DOHH2 (cell line): ENCODE measurements at regions not wholly inside any gene's neighbourhood (a gene's known extent, or its start where the extent isn't known, plus 50 kb on each side); places are given as distances from the start of the nearest gene placed in this dataset.

Experiments
- H3F3A ChIP-seq: fragments of 200-600 bp; sonication (generic), shearing (Covaris generic); 2 replicates; pipeline ENCODE4 v1.6.0; 2016; ENCODE audit warnings: antibody characterized with exemption, mild to moderate bottlenecking; ENCODE audit not compliant: control insufficient read depth, insufficient read depth
- H3K27ac ChIP-seq: fragments of 200-600 bp; sonication (generic); 2 replicates; pipeline ENCODE4 v1.5.1; 2014; ENCODE audit warnings: low read depth, mild to moderate bottlenecking, low read length, moderate library complexity
- H3K27me3 ChIP-seq: fragments of 200-600 bp; sonication (generic); 2 replicates; pipeline ENCODE4 v1.6.1; 2014; ENCODE audit warnings: mild to moderate bottlenecking, low read length, mixed read lengths; ENCODE audit not compliant: control insufficient read depth
- H3K36me3 ChIP-seq: fragments of 200-600 bp; sonication (generic); 2 replicates; pipeline ENCODE4 v1.6.1; 2014; ENCODE audit warnings: mild to moderate bottlenecking, low read length, moderate library complexity, mixed read lengths; ENCODE audit not compliant: control insufficient read depth
- H3K4me1 ChIP-seq: fragments of 200-600 bp; sonication (generic); 2 replicates; pipeline ENCODE4 v1.6.1; 2014; ENCODE audit warnings: mild to moderate bottlenecking, low read length, mixed read lengths; ENCODE audit not compliant: control insufficient read depth
- H3K4me2 ChIP-seq: fragments of 200-600 bp; sonication (generic); 2 replicates; pipeline ENCODE4 v1.6.0; 2014; ENCODE audit warnings: mild to moderate bottlenecking, low read length, moderate library complexity
- H3K4me3 ChIP-seq: fragments of 200-600 bp; sonication (generic); 2 replicates; pipeline ENCODE4 v1.5.1; 2014; ENCODE audit warnings: mild to moderate bottlenecking, low read length, mixed read lengths
- H3K79me2 ChIP-seq: fragments of 200-600 bp; sonication (generic); 2 replicates; pipeline ENCODE4 v1.6.1; 2014; ENCODE audit warnings: mild to moderate bottlenecking, low read length, mixed read lengths; ENCODE audit not compliant: control insufficient read depth
- H3K9me2 ChIP-seq: fragments of 200-600 bp; sonication (generic); replicated peaks from 2 replicates; pipeline ENCODE4 v1.6.1; 2014; ENCODE audit warnings: mild to moderate bottlenecking, low read length, mixed read lengths; ENCODE audit not compliant: control insufficient read depth
- H3K9me3 ChIP-seq: fragments of 200-600 bp; sonication (generic); 2 replicates; pipeline ENCODE4 v1.6.1; 2014; ENCODE audit warnings: antibody characterized with exemption, low read length, mixed read lengths; ENCODE audit not compliant: control insufficient read depth, insufficient read depth
- H4K20me1 ChIP-seq: fragments of 200-600 bp; sonication (generic); 2 replicates; pipeline ENCODE4 v1.6.0; 2014; ENCODE audit warnings: low read depth, mild to moderate bottlenecking, antibody characterized with exemption, low read length, moderate library complexity; ENCODE audit not compliant: control insufficient read depth, insufficient read depth
- EZH2phosphoT487 ChIP-seq: fragments of 200-600 bp; sonication (generic); IDR thresholded peaks from 2 replicates; pipeline ENCODE4 v1.6.1; 2017; ENCODE audit warnings: borderline replicate concordance, mild to moderate bottlenecking, antibody characterized with exemption, low read length, moderate library complexity, mixed read lengths
- TF ChIP-seq, protein P1 (sequence below): fragments of 200-600 bp; sonication (generic); IDR thresholded peaks from one replicate; pipeline ENCODE4 v1.5.1; 2014; ENCODE audit warnings: antibody characterized with exemption, mild to moderate bottlenecking, low read depth, low read length; ENCODE audit not compliant: poor library complexity, severe bottlenecking

DNA sequence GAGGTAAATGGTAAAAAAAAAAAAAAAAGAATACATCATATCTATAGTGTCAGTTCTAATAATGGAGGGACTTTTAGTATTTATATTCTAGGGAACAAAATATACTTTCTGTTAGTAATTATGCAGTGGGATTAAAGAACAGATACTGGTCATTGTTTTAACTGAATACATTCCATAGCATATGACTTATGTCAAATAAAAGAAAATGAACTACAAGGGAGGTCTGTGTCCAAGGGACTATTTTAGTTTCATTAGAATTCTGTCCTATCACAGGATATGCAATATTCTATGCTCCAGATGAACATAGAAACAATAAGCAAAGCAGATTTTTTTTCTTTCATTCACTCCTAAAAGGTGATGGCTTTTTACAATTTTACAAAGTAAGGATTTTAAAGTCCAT lies 154.2 kb upstream of the ZEB2 start:
- Histone ChIP-seq H3K9me2 (no peaks in the 10 kb centered on the region), H3K27ac (no peak overlapping the region), H3K4me3 (no peak overlapping the region), H3K79me2 (no peaks in the 10 kb centered on the region), H3K36me3 (peaks cover 7% of the 10 kb centered on the region; the same call in 1 of the 2 replicates), H3K27me3 (no peaks in the 10 kb centered on the region), H4K20me1 (no peaks in the 10 kb centered on the region), H3F3A (no peaks in the 10 kb centered on the region), H3K4me2 (no peak overlapping the region), H3K9me3 (peaks cover 8% of the 10 kb centered on the region; the same call in 1 of the 2 replicates), H3K4me1 (peaks cover 44% of the 10 kb centered on the region)
- TF ChIP-seq, protein P1, sequence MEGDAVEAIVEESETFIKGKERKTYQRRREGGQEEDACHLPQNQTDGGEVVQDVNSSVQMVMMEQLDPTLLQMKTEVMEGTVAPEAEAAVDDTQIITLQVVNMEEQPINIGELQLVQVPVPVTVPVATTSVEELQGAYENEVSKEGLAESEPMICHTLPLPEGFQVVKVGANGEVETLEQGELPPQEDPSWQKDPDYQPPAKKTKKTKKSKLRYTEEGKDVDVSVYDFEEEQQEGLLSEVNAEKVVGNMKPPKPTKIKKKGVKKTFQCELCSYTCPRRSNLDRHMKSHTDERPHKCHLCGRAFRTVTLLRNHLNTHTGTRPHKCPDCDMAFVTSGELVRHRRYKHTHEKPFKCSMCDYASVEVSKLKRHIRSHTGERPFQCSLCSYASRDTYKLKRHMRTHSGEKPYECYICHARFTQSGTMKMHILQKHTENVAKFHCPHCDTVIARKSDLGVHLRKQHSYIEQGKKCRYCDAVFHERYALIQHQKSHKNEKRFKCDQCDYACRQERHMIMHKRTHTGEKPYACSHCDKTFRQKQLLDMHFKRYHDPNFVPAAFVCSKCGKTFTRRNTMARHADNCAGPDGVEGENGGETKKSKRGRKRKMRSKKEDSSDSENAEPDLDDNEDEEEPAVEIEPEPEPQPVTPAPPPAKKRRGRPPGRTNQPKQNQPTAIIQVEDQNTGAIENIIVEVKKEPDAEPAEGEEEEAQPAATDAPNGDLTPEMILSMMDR = no peak
- TF ChIP-seq EZH2phosphoT487 = no peak

DNA sequence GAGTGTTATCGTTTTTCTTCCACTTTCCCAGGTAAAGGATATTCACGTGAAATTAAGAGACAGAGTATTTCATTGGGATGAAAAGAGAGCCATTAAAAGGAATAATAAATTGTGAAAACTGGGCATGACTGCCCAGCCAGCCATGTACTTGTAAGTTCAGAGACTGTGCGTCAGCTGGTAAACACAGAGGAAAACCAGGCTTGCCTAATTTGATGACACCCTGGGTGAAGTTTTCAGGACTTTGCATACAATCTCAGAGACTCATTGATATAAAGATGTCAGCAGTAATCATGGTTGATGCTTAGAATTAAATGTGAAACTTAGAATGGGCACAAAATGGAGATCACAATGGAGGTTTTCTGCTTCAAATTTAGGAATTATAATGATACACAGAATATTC lies 153.5 kb upstream of the ZEB2 start:
- no peaks in the 10 kb centered on the region for H4K20me1 ChIP-seq
- no peaks in the 10 kb centered on the region for H3K9me2 ChIP-seq
- H3K4me3 ChIP-seq = no peak overlapping the region
- no peak overlapping the region for H3K4me2 ChIP-seq
- H3K4me1 ChIP-seq = peaks cover 43% of the 10 kb centered on the region
- peaks cover 7% of the 10 kb centered on the region; the same call in 1 of the 2 replicates for H3K36me3 ChIP-seq
- H3K27ac ChIP-seq = no peak overlapping the region
- TF ChIP-seq, protein P1 = no peak
- TF ChIP-seq EZH2phosphoT487 = no peak
- H3K9me3 ChIP-seq = peaks cover 8% of the 10 kb centered on the region; the same call in 1 of the 2 replicates
- no peaks in the 10 kb centered on the region for H3K27me3 ChIP-seq
- H3F3A ChIP-seq = no peaks in the 10 kb centered on the region
- H3K79me2 ChIP-seq = no peaks in the 10 kb centered on the region

DNA sequence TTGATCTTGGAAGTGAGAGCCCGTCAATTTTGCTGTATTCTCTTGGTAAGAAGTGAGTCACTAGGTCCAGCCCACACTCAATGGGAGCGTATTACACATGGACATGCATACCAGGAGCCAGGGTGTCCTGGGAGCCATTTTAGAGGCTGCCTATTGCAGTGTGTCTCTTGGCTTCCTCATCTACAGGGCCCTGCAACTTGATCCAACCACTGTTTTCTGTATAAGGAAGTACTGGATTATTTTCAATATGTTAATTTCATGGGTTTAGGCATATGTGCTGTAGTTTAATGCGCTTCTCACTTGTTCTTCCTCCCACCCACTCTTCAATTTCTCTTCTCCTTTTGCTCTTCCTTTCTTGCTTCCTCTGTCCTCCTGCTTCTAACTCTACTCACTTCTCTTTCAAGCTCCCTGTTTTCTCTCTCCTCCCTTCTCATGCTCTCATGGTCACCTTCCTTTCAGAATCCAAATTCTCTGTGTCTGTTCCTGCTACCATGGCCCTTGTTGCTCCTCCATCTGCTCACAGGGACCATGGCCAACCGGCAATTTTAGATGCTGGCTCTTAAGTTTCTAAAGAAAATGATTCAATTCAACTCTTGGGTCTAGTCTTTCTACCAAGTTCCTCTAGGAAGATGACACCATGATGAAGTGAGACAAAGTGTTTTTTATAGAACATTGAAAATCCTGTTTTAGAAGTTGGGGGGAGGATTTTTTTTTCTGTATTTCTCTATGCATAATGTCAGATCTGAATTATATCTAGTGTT lies 152.0 kb upstream of the ZEB2 start:
- H3K9me2 ChIP-seq = no peaks in the 10 kb centered on the region
- no peaks in the 10 kb centered on the region for H3K79me2 ChIP-seq
- peaks cover 8% of the 10 kb centered on the region; the same call in 1 of the 2 replicates for H3K9me3 ChIP-seq
- H3K4me2 ChIP-seq = no peak overlapping the region
- H3K27me3 ChIP-seq = no peaks in the 10 kb centered on the region
- peaks cover 37% of the 10 kb centered on the region for H3K4me1 ChIP-seq
- no peak overlapping the region for H3K27ac ChIP-seq
- peaks cover 7% of the 10 kb centered on the region; the same call in 1 of the 2 replicates for H3K36me3 ChIP-seq
- no peaks in the 10 kb centered on the region for H3F3A ChIP-seq
- no peaks in the 10 kb centered on the region for H4K20me1 ChIP-seq
- TF ChIP-seq, protein P1 = no peak
- TF ChIP-seq EZH2phosphoT487 = no peak
- H3K4me3 ChIP-seq = no peak overlapping the region
